Neuronal stem cell (in vitro differentiated cells): ENCODE measurements at regions not wholly inside any gene's neighbourhood (a gene's known extent, or its start where the extent isn't known, plus 50 kb on each side); places are given as distances from the start of the nearest gene placed in this dataset.

Experiments used
- DNase-seq: peaks from one replicate; pipeline ENCODE4 v3.0.0-alpha.2; 2013; ENCODE audit warnings: low spot score
- H2AFZ ChIP-seq: one replicate; pipeline ENCODE4 v1.6.1; 2013; ENCODE audit warnings: mild to moderate bottlenecking, low read length, inconsistent platforms
- H2AK5ac ChIP-seq: 2 replicates; pipeline ENCODE4 v1.6.1; 2013; ENCODE audit warnings: low read depth, mild to moderate bottlenecking, inconsistent platforms, low read length, moderate library complexity, mixed read lengths
- H2BK120ac ChIP-seq: 2 replicates; pipeline ENCODE4 v1.6.1; 2013; ENCODE audit warnings: low read depth, mild to moderate bottlenecking, inconsistent platforms, low read length, moderate library complexity, mixed read lengths
- H2BK12ac ChIP-seq: one replicate; pipeline ENCODE4 v1.6.1; 2013; ENCODE audit warnings: low read length, inconsistent platforms
- H2BK15ac ChIP-seq: 2 replicates; pipeline ENCODE4 v1.6.1; 2013; ENCODE audit warnings: mild to moderate bottlenecking, low read length, inconsistent platforms, mixed read lengths
- H2BK5ac ChIP-seq: one replicate; pipeline ENCODE4 v1.6.1; 2013; ENCODE audit warnings: inconsistent platforms, mild to moderate bottlenecking, low read length, moderate library complexity
- H3K14ac ChIP-seq: one replicate; pipeline ENCODE4 v1.6.1; 2013; ENCODE audit warnings: low read length, inconsistent platforms
- H3K18ac ChIP-seq: 2 replicates; pipeline ENCODE4 v1.6.1; 2013; ENCODE audit warnings: low read length, inconsistent platforms
- H3K23ac ChIP-seq: 2 replicates; pipeline ENCODE4 v1.6.1; 2013; ENCODE audit warnings: low read depth, mild to moderate bottlenecking, mixed read lengths, low read length, inconsistent platforms; ENCODE audit not compliant: poor library complexity
- H3K27ac ChIP-seq: replicated peaks from 3 replicates; pipeline ENCODE4 v1.5.1; 2013; ENCODE audit warnings: low read length, inconsistent platforms
- H3K27me3 ChIP-seq, 3 experiments: 2 replicates each; pipeline ENCODE4 v1.6.1; 2013; ENCODE audit warnings: low read length in 3 of 3, mild to moderate bottlenecking in 2 of 3, inconsistent platforms in 1 of 3, low read depth in 1 of 3, mixed read lengths in 1 of 3, moderate library complexity in 1 of 3; ENCODE audit not compliant: control insufficient read depth in 3 of 3, insufficient read depth in 3 of 3
- H3K36me3 ChIP-seq, 2 donors: replicated peaks in 1 of 2; 2 replicates each; pipeline ENCODE4 v1.6.1; 2013; ENCODE audit warnings: low read length in 2 of 2; ENCODE audit not compliant: control insufficient read depth in 2 of 2, insufficient read depth in 2 of 2
- H3K4ac ChIP-seq: 2 replicates; pipeline ENCODE4 v1.6.1; 2013; ENCODE audit warnings: inconsistent platforms, mild to moderate bottlenecking, low read length, moderate library complexity
- H3K4me1 ChIP-seq, 2 donors: 1 replicate in 1 of 2; 2 replicates in 1 of 2; pipeline ENCODE4 v1.6.1; 2013; ENCODE audit warnings: low read length in 2 of 2, low read depth in 1 of 2; ENCODE audit not compliant: control insufficient read depth in 2 of 2, insufficient read depth in 1 of 2
- H3K4me2 ChIP-seq: one replicate; pipeline ENCODE4 v1.6.1; 2013; ENCODE audit warnings: mild to moderate bottlenecking, low read length, inconsistent platforms; ENCODE audit not compliant: insufficient read depth, poor library complexity, severe bottlenecking
- H3K4me3 ChIP-seq, 2 donors: 2 replicates each; pipeline ENCODE4 v1.5.1; 2013; ENCODE audit warnings: low read length in 2 of 2, mild to moderate bottlenecking in 2 of 2, inconsistent platforms in 1 of 2, moderate library complexity in 1 of 2
- H3K79me1 ChIP-seq: one replicate; pipeline ENCODE4 v1.6.1; 2013; ENCODE audit warnings: low read depth, mild to moderate bottlenecking, inconsistent platforms, low read length, moderate library complexity
- H3K9ac ChIP-seq: one replicate; pipeline ENCODE4 v1.6.1; 2013; ENCODE audit warnings: mild to moderate bottlenecking, low read depth, low read length, inconsistent platforms; ENCODE audit not compliant: poor library complexity
- H3K9me3 ChIP-seq, 2 donors: replicated peaks in 1 of 2; 2 replicates each; pipeline versions ENCODE3 to v1.6.1; 2013; ENCODE audit warnings: low read length in 2 of 2, mild to moderate bottlenecking in 2 of 2, inconsistent platforms in 1 of 2, low read depth in 1 of 2, mixed read lengths in 1 of 2, moderate library complexity in 1 of 2; ENCODE audit not compliant: control insufficient read depth in 2 of 2, insufficient read depth in 1 of 2
- H4K8ac ChIP-seq: one replicate; pipeline ENCODE4 v1.6.1; 2013; ENCODE audit warnings: low read depth, mild to moderate bottlenecking, inconsistent platforms, low read length, moderate library complexity
- H4K91ac ChIP-seq: one replicate; pipeline ENCODE4 v1.6.1; 2013; ENCODE audit warnings: low read length, low read depth, mild to moderate bottlenecking, inconsistent platforms; ENCODE audit not compliant: poor library complexity
- whole genome bisulfite sequencing, 2 donors: extraction: QIAGEN DNeasy Blood & Tissue Kit; methylation state at CpG; one replicate each; pipeline ENCODE4 v1.1.7; 2013; ENCODE audit warnings: missing lambda C conversion rate in 2 of 2, mixed read lengths in 1 of 2; ENCODE audit not compliant: insufficient read length in 2 of 2, insufficient replicate concordance in 1 of 2; ENCODE audit errors: extremely low coverage in 2 of 2; 5-methylcytosine and 5-hydroxymethylcytosine counted together

- H3K9ac ChIP-seq, result no peak overlapping the region
- peaks cover 1 to 12% of the 10 kb centered on the region in 2 donors for H3K4me1 ChIP-seq
- H3K27me3 ChIP-seq, result peaks cover 0 to 26% (median 0%) of the 10 kb centered on the region in 3 experiments
- no peak overlapping the region for H2BK120ac ChIP-seq
- H3K4ac ChIP-seq, result no peak overlapping the region
- WGBS, 2 donors, result no CpG with 5 or more reads among the region's 10 CpGs
- H3K9me3 ChIP-seq, result no peaks in the 10 kb centered on the region
- H3K4me3 ChIP-seq, result no peak overlapping the region
- H3K36me3 ChIP-seq, result no peaks in the 10 kb centered on the region
- DNase-seq, result no peak
- H4K91ac ChIP-seq, result no peak overlapping the region
- no peaks in the 10 kb centered on the region for H3K79me1 ChIP-seq
- H3K27ac ChIP-seq, result no peak overlapping the region
- no peak overlapping the region for H2AFZ ChIP-seq
- H3K18ac ChIP-seq, result no peak overlapping the region
- no peak overlapping the region for H4K8ac ChIP-seq
- no peak overlapping the region for H3K14ac ChIP-seq
- no peak overlapping the region for H2BK5ac ChIP-seq
- H3K4me2 ChIP-seq, result no peak overlapping the region
- no peak overlapping the region for H2BK15ac ChIP-seq
- no peak overlapping the region for H3K23ac ChIP-seq
- H2AK5ac ChIP-seq, result no peak overlapping the region
- no peak overlapping the region for H2BK12ac ChIP-seq
Measured at GRCh38 chr10:121690152-121690848, 92.1 kb upstream of the FGFR2 start.

- peak overlapping the region; percentile 69 for H3K18ac ChIP-seq
- H3K79me1 ChIP-seq, result no peaks in the 10 kb centered on the region
- peaks cover 22 to 23% of the 10 kb centered on the region in 2 donors for H3K4me1 ChIP-seq
- WGBS, 2 donors, result no CpG with 5 or more reads among the region's 11 CpGs
- no peak overlapping the region for H4K8ac ChIP-seq
- H2BK15ac ChIP-seq, result peak overlapping the region; percentile 6
- H3K23ac ChIP-seq, result no peak overlapping the region
- H3K27me3 ChIP-seq, result peaks cover 0 to 31% (median 0%) of the 10 kb centered on the region in 3 experiments
- H2BK120ac ChIP-seq, result no peak overlapping the region
- no peak overlapping the region for H2BK5ac ChIP-seq
- no peak overlapping the region for H4K91ac ChIP-seq
- no peak overlapping the region for H3K4me2 ChIP-seq
- no peak overlapping the region for H3K14ac ChIP-seq
- H3K9ac ChIP-seq, result no peak overlapping the region
- no peaks in the 10 kb centered on the region for H3K36me3 ChIP-seq
- H3K4me3 ChIP-seq, result no peak overlapping the region
- H2AFZ ChIP-seq, result no peak overlapping the region
- no peak for DNase-seq
- H3K9me3 ChIP-seq, result no peaks in the 10 kb centered on the region
- no peak overlapping the region for H3K4ac ChIP-seq
- no peak overlapping the region for H2BK12ac ChIP-seq
- no peak overlapping the region for H3K27ac ChIP-seq
- no peak overlapping the region for H2AK5ac ChIP-seq
Measured at GRCh38 chr10:121687095-121687813, 89.0 kb upstream of the FGFR2 start.

DNA sequence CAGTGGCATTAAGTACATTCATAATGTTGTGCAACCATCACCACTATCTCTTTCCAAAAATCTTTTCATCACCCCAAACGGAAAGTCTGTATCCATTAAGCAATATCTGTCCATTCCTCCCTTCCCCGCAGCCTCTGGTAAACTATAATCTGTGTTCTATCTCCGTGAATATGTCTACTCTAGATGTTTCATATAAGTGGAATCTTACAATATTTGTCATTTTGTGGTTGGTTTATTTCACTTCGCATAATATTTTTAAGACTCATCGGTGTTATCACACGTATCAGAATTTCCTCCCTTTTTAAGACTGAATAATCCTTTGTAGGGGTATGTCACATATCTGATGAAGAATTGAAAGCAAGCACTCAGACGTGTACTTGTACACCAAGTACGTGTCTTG lies 86.0 kb upstream of the FGFR2 start:
- no peak overlapping the region for H4K8ac ChIP-seq
- no peak for DNase-seq
- no peak overlapping the region for H3K4me2 ChIP-seq
- no peak overlapping the region for H3K14ac ChIP-seq
- H2AK5ac ChIP-seq, result no peak overlapping the region
- no peak overlapping the region for H3K23ac ChIP-seq
- H2AFZ ChIP-seq, result no peak overlapping the region
- H3K9ac ChIP-seq, result no peak overlapping the region
- no peak overlapping the region for H3K4ac ChIP-seq
- H3K36me3 ChIP-seq, result no peaks in the 10 kb centered on the region
- no peak overlapping the region for H3K4me3 ChIP-seq
- no peak overlapping the region for H3K18ac ChIP-seq
- H3K79me1 ChIP-seq, result no peaks in the 10 kb centered on the region
- H4K91ac ChIP-seq, result no peak overlapping the region
- no peak overlapping the region for H2BK5ac ChIP-seq
- H3K9me3 ChIP-seq, result peaks cover 2 to 5% of the 10 kb centered on the region in 2 donors
- peaks cover 35 to 40% of the 10 kb centered on the region in 2 donors for H3K4me1 ChIP-seq
- H3K27me3 ChIP-seq, result peaks cover 0 to 31% (median 0%) of the 10 kb centered on the region in 3 experiments
- H2BK12ac ChIP-seq, result no peak overlapping the region
- no peak overlapping the region for H3K27ac ChIP-seq
- WGBS, 2 donors, result 100% methylated on average over 1 of the region's 8 CpGs; no CpG with 5 or more reads in 1 of the 2 donors
- H2BK15ac ChIP-seq, result no peak overlapping the region
- no peak overlapping the region for H2BK120ac ChIP-seq

- H2BK15ac ChIP-seq, result no peak overlapping the region
- no CpG with 5 or more reads among the region's 7 CpGs for whole genome bisulfite sequencing, 2 donors
Measured at GRCh38 chr10:121683816-121684215, 85.6 kb upstream of the FGFR2 start.

More at GRCh38 chr10:121683816-121684215, 85.6 kb upstream of the FGFR2 start:
- Histone ChIP-seq H3K27ac (peak overlapping the region; percentile 55), H3K9ac (no peak overlapping the region), H3K4me2 (peak overlapping the region; percentile 34), H2BK12ac (no peak overlapping the region), H3K4me3 (no peak overlapping the region), H3K27me3 (peaks cover 0 to 31% (median 0%) of the 10 kb centered on the region in 3 experiments), H2BK120ac (no peak overlapping the region), H3K36me3 (no peaks in the 10 kb centered on the region), H3K14ac (no peak overlapping the region), H2BK5ac (no peak overlapping the region), H4K8ac (no peak overlapping the region), H3K79me1 (no peaks in the 10 kb centered on the region), H3K9me3 (peaks cover 5 to 7% of the 10 kb centered on the region in 2 donors), H3K4me1 (peaks cover 35 to 40% of the 10 kb centered on the region in 2 donors), H3K4ac (no peak overlapping the region), H3K23ac (no peak overlapping the region), H3K18ac (no peak overlapping the region), H2AFZ (no peak overlapping the region), H4K91ac (no peak overlapping the region), H2AK5ac (no peak overlapping the region)
- DNase-seq, result peak; percentile 30
